C4-2B (cell line): ENCODE measurements at regions not wholly inside any gene's neighbourhood (a gene's known extent, or its start where the extent isn't known, plus 50 kb on each side); places are given as distances from the start of the nearest gene placed in this dataset.

Experiments used
- CTCF ChIP-seq: fragments of 450-650 bp; conservative IDR thresholded peaks from 2 replicates; pipeline ENCODE4 v1.5.1; 2017; ENCODE audit warnings: mild to moderate bottlenecking
- ZFX ChIP-seq: fragments of 450-650 bp; IDR thresholded peaks from 2 replicates; pipeline ENCODE4 v1.6.1; 2017

- TF ChIP-seq CTCF (no peak), ZFX (no peak)
Observed at GRCh38 chr6:91562955-91563354, 976.1 kb upstream of the MAP3K7 start.
